GM12873 (cell line): ENCODE measurements at regions not wholly inside any gene's neighbourhood (a gene's known extent, or its start where the extent isn't known, plus 50 kb on each side); places are given as distances from the start of the nearest gene placed in this dataset.

Experiments
- TF ChIP-seq, protein P1 (sequence below): IDR thresholded peaks from 2 replicates; pipeline ENCODE4 v1.5.1; 2012; ENCODE audit warnings: low read depth, mild to moderate bottlenecking, moderate library complexity, low read length, control low read depth; ENCODE audit not compliant: insufficient read depth; ENCODE audit errors: missing control alignments

DNA sequence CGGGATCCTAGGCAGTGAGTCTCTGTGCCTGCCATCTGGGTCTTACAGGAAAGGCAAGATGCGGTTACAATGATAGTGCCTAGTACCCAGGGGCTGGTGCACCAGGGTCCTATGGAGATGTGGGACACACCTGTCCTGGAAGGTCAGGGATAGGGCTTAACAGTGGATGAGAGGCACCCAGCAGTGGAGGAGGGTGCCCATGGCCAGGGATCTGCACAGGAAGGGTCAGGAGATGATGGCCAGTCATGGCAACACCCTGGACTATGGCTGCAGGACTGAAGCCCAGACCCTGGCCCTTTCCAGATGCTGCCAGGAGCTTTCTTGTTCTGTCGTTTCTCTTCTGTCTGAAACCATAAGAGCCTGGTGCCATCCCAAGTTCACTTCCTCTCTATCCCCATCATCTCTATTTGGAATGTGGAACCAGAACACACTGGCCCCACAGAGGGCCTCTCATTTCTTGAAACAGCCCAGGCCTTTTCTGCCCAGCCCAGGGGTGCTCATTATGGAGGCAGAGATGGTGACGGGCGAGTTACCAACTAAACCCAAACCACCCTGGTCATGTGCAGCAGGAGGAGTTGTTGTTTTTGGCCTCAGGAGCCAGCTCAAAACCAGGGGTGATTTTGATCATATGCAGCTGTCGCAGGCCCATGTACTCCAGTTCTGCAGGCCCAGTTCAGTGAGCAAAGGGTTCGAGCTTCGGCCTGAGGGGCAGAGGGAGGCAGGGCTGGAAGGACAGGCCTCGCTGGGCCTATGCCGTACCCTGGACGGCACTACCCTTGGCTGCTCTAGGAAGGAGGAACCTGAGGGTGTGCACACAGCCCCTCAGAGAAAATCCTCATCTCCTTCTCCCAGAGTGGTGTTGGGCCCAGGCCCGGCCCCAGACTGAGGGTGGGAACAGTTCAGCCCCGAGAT, 52.6 kb upstream of the GDF10 start:
- TF ChIP-seq, protein P1, sequence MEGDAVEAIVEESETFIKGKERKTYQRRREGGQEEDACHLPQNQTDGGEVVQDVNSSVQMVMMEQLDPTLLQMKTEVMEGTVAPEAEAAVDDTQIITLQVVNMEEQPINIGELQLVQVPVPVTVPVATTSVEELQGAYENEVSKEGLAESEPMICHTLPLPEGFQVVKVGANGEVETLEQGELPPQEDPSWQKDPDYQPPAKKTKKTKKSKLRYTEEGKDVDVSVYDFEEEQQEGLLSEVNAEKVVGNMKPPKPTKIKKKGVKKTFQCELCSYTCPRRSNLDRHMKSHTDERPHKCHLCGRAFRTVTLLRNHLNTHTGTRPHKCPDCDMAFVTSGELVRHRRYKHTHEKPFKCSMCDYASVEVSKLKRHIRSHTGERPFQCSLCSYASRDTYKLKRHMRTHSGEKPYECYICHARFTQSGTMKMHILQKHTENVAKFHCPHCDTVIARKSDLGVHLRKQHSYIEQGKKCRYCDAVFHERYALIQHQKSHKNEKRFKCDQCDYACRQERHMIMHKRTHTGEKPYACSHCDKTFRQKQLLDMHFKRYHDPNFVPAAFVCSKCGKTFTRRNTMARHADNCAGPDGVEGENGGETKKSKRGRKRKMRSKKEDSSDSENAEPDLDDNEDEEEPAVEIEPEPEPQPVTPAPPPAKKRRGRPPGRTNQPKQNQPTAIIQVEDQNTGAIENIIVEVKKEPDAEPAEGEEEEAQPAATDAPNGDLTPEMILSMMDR: no peak

DNA sequence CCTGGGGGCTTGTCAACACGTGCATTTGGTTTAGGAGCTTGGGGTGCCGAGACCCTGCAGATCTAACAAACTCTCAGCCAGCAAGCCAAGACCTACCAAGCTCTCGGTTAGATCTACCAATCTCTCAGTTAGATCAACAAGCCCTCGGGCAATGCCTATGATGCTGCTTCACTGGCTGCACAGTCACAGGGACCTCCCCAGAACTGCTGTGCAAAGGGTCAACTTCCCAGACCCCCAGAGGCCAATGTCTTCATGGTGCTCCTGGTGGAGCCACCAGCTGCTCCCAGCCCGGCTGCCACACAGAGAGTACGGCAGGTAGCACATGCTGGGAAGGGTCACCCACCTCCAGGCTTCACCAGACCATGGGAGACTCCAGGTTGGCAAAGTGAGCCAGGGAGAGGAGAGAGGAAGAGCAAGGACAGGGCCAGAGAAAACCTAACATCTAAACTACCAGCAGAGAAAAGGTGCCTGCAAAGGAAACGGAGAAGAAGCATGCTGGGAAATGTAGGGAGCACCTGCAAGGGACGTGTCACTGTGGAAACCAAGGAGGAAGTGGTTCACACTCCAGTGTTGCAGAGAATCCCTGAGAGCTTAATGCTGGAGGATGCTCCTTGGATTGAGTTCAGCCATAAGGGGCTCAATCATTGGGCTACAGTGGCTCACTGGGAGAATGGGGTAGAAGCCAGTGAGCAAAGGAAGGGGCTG, 51.5 kb upstream of the GDF10 start:
- TF ChIP-seq, protein P1: no peak

DNA sequence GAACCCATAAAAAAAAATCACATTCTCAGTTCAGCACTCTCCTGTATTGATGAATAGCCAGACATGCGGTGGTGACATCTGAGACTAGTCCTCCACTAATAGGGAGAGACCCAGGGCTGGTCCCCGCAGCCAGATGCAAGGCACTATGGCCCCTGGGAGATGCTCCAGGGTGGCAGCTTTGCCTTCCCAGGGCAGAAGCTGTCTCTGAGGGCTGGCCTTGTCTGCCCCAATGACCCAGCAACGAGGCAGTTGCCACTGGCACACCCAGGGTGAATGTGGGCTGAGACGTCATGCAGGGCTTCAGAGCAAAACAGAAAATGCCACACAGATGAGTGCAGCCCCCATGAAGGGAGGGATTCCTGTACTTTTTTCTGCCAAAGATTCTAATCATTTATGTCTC, 50.1 kb upstream of the GDF10 start:
- TF ChIP-seq, protein P1: no peak
